ENCODE measurements at regions not wholly inside any gene's neighbourhood (a gene's known extent, or its start where the extent isn't known, plus 50 kb on each side); places are given as distances from the start of the nearest gene placed in this dataset.

- DNase-seq, result no peak
These were observed 215.3 kb upstream of the ZNF32 start for GRCh38 chr10:43863859-43864591.

GRCh38 chr10:43863270-43863669, 214.6 kb upstream of the ZNF32 start:
- no peak for DNase-seq

GRCh38 chr10:43862756-43863155, 214.1 kb upstream of the ZNF32 start:
- no peak for DNase-seq

- no peak for DNase-seq
These were observed 213.5 kb upstream of the ZNF32 start for GRCh38 chr10:43861966-43862751.

- no peak for DNase-seq
These were observed 210.4 kb upstream of the ZNF32 start for GRCh38 chr10:43859016-43859525.

- DNase-seq, result no peak
These were observed 209.2 kb upstream of the ZNF32 start for GRCh38 chr10:43857931-43858315.

- DNase-seq, result no peak
These were observed 208.7 kb upstream of the ZNF32 start for GRCh38 chr10:43857206-43857930.

- DNase-seq, result no peak
These were observed 207.6 kb upstream of the ZNF32 start for GRCh38 chr10:43856299-43856698.

- no peak for DNase-seq
These were observed 207.1 kb upstream of the ZNF32 start for GRCh38 chr10:43855667-43856210.

GRCh38 chr10:43854007-43854406, 205.3 kb upstream of the ZNF32 start:
- no peak for DNase-seq

- no peak for DNase-seq
These were observed 204.7 kb upstream of the ZNF32 start for GRCh38 chr10:43853369-43853768.

GRCh38 chr10:43852644-43853214, 204.0 kb upstream of the ZNF32 start:
- DNase-seq, result no peak

- DNase-seq, result no peak
These were observed 203.5 kb upstream of the ZNF32 start for GRCh38 chr10:43852149-43852548.

- no peak for DNase-seq
These were observed 202.3 kb upstream of the ZNF32 start for GRCh38 chr10:43851030-43851429.

- DNase-seq, result no peak
These were observed 200.9 kb upstream of the ZNF32 start for GRCh38 chr10:43849551-43849950.

- DNase-seq, result no peak
These were observed 198.3 kb upstream of the ZNF32 start for GRCh38 chr10:43846968-43847367.

- no peak for DNase-seq
These were observed 197.6 kb upstream of the ZNF32 start for GRCh38 chr10:43846187-43846680.

GRCh38 chr10:43845121-43845520, 196.4 kb upstream of the ZNF32 start:
- DNase-seq, result no peak

- no peak for DNase-seq
These were observed 195.5 kb upstream of the ZNF32 start for GRCh38 chr10:43844221-43844620.

- no peak for DNase-seq
These were observed 194.8 kb upstream of the ZNF32 start for GRCh38 chr10:43843321-43844101.

- no peak for DNase-seq
These were observed 193.8 kb upstream of the ZNF32 start for GRCh38 chr10:43842496-43842895.

GRCh38 chr10:43842072-43842471, 193.4 kb upstream of the ZNF32 start:
- DNase-seq, result no peak

Measured in activated gamma-delta T cell treated with Interleukin-2 at 50 U/mL for 16 hours (primary cell).